LNCaP clone FGC (cell line): ENCODE measurements at regions not wholly inside any gene's neighbourhood (a gene's known extent, or its start where the extent isn't known, plus 50 kb on each side); places are given as distances from the start of the nearest gene placed in this dataset.

Source experiments
- DNase-seq: peaks from one replicate; pipeline ENCODE4 v3.0.0-alpha.2; 2011; ENCODE audit warnings: low read depth
- H3K4me3 ChIP-seq: 2 replicates; pipeline ENCODE4 v1.5.1; 2011; ENCODE audit warnings: mild to moderate bottlenecking, low read depth, low read length, control low read depth
- TF ChIP-seq, protein P1 (sequence below): IDR thresholded peaks from 2 replicates; pipeline ENCODE4 v1.5.1; 2012; ENCODE audit warnings: mild to moderate bottlenecking; ENCODE audit not compliant: control insufficient read depth, insufficient read depth; ENCODE audit errors: extremely low read depth

DNA sequence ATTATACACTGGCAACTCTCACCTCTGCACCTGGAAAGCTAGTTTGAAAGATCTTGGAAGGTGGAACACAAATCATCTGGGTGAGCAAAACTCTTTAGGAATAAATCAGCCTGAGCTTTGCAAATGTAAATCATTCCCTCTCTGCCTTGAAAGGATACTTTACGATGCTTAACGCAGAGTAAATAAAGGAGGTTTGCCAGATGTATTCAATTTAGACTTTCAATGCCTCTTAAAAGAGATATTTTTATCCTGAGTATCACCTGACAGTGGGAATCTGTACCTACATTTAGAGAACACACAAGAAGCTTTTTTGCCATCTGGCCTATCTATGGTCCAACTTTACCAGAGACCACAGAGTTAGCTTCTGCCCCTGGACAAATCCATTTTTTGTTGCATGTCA lies 983.2 kb upstream of the CDH2 start:
- DNase-seq: no peak
- H3K4me3 ChIP-seq: no peak overlapping the region
- TF ChIP-seq, protein P1, sequence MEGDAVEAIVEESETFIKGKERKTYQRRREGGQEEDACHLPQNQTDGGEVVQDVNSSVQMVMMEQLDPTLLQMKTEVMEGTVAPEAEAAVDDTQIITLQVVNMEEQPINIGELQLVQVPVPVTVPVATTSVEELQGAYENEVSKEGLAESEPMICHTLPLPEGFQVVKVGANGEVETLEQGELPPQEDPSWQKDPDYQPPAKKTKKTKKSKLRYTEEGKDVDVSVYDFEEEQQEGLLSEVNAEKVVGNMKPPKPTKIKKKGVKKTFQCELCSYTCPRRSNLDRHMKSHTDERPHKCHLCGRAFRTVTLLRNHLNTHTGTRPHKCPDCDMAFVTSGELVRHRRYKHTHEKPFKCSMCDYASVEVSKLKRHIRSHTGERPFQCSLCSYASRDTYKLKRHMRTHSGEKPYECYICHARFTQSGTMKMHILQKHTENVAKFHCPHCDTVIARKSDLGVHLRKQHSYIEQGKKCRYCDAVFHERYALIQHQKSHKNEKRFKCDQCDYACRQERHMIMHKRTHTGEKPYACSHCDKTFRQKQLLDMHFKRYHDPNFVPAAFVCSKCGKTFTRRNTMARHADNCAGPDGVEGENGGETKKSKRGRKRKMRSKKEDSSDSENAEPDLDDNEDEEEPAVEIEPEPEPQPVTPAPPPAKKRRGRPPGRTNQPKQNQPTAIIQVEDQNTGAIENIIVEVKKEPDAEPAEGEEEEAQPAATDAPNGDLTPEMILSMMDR: no peak

DNA sequence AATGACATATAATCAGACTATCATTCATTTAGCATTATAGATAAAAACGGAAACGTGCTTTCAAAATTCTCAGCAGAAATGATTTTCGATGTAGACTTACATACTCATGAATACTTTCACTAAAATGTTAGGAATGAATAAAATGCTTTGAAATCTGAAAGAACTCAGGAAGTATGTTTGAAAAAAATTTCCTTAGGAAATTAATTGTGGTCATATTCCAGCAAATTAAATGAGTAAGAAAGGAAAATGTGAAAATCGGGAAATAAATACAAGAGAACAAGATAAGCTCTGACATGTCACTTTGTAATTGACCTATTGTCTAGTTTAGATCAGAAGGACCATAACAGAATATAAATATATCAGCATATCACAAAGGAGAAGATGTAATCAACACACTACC lies 981.0 kb upstream of the CDH2 start:
- H3K4me3 ChIP-seq: no peak overlapping the region
- TF ChIP-seq, protein P1: no peak
- DNase-seq: no peak

DNA sequence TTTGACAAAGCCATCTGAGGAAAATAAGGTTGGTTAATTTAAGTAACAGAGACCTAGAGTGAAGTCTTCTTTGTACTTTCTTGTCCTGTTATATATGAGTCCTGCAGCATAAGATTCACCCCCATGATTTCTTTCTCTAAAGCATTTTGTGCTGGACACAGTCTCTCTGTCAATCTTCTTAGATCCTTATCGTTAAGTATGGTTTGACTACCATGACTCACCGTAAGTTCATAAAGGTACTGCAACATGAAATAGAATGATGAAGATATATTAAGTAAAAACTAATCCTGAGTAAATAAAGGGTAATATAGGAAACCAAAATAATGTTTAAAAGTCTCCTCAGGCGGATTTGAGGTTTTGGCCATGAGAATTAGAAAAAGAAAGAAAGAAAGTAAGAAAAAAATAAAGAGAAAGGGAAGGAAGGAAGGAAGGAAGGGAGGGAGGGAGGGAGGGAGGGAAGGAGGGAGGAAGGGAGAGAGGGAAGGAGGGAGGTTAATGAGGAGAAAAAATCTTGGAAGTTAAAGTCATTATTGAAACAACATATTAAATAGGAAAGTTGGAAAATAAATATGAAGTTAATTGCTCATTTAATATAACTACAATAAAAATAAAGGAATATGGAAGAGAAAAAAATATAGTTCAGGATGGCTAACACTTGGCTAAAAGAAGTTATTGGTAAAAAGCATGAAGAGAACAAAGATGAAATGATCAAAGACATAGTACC lies 980.3 kb upstream of the CDH2 start:
- H3K4me3 ChIP-seq: no peak overlapping the region
- no peak for DNase-seq
- TF ChIP-seq, protein P1: no peak

DNA sequence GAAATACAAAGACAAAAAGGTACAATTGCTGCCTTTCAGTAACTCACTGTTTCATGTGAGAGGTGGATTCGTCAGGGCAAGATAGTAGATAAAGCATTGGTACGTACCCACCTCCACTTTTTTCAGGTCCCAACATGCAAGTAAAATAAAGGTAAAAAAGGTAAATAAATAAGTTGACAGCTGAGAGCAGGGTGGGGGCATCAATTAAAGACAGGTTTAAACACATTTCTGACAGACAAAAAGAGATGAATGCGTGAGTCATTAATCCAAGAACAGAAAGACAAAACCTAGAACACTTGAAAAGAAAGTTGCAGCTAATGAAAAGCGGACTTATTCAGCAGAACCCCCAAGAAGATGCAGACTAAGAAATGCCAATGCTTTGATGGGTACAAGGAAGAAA lies 979.6 kb upstream of the CDH2 start:
- DNase-seq: no peak
- H3K4me3 ChIP-seq: no peak overlapping the region
- TF ChIP-seq, protein P1: no peak

DNA sequence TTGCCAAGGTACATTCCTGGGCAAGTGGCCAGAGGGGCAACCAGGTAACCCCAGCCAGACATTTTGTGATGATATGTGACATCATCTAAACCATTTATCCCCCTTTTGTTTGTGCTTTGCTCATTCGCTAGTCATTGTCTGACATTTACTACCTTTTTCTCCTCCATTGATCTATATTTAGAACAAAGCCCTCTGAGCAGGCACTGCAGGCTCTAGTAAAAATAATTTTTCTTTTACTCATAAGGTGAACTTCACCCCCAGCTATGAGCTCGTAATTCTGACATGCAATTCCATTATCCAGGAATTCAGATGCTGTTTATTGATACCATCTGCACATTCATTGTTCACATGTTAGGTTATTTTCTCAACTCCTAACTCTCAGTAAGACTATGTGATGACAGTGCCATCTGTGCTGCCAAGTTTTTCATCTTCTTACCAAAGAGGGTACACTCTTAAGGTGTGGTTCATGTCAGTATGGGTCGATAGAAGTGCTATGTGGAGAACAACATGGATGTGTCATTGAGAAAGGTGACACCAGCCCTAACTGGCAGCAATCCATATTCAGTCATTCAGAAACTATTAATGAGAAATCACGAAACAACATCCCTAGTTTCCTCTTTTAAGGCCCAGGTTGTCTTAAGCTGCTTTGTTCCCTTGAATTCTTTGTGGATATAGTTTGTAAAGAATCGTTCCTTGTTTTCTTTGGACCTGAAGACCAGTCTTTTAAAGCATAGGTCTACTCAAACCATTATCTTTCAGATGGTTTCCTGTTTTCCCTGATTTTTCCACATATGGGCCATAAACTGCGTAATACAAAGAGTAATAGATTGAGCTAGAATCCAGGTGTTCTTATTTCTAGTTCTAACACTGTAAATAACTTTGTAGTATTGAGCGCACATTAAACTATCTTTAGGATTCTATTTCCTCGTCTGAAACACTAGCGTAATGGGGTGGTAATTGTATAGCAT lies 978.1 kb upstream of the CDH2 start:
- H3K4me3 ChIP-seq: no peak overlapping the region
- DNase-seq: no peak
- TF ChIP-seq, protein P1: no peak

DNA sequence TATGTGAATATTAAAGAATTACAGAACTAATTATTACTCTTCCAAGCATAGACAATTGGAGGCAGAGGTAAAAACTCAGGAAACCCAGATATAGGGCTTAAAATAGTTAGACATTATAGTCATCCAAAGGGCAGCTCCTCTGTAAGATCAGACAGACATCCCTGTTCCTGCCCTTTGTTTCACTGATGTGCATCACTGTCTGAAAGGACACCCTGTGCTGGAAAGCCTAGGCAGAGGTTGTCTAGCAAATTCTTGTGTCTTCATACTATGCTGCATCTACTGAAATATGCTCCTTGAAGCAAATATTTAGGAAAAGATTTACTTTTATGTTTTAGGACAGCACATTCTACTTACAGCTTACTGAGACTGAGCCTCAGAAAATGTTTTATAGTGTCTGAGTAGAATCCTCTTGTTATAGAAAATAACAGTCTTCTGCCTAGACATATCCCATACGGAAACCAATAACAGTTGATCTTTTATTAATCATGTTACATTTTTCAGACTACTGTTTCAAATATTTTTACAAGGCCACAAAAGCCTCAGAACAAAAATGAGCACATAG lies 977.3 kb upstream of the CDH2 start:
- H3K4me3 ChIP-seq: no peak overlapping the region
- TF ChIP-seq, protein P1: no peak
- DNase-seq: no peak
